ENCODE measurements at regions not wholly inside any gene's neighbourhood (a gene's known extent, or its start where the extent isn't known, plus 50 kb on each side); places are given as distances from the start of the nearest gene placed in this dataset.

- DNase-seq: no peak
These were observed 110.9 kb downstream of the FOXD1 start for GRCh38 chr5:73337586-73338255.

- no peak for DNase-seq
These were observed 112.2 kb downstream of the FOXD1 start for GRCh38 chr5:73336366-73336765.

GRCh38 chr5:73333944-73334703 lies 114.5 kb downstream of the FOXD1 start:
- DNase-seq: no peak

GRCh38 chr5:73330613-73331012 lies 118.0 kb downstream of the FOXD1 start:
- DNase-seq: no peak

- no peak for DNase-seq
These were observed 119.9 kb downstream of the FOXD1 start for GRCh38 chr5:73328640-73329039.

GRCh38 chr5:73327908-73328455 lies 120.6 kb downstream of the FOXD1 start:
- no peak for DNase-seq

- DNase-seq: no peak
These were observed 123.0 kb downstream of the FOXD1 start for GRCh38 chr5:73325546-73325945.

- no peak for DNase-seq
These were observed 125.1 kb downstream of the FOXD1 start for GRCh38 chr5:73323466-73323865.

- no peak for DNase-seq
These were observed 126.0 kb downstream of the FOXD1 start for GRCh38 chr5:73322437-73323076.

GRCh38 chr5:73321757-73322436 lies 126.7 kb downstream of the FOXD1 start:
- DNase-seq: no peak

GRCh38 chr5:73319036-73319435 lies 129.5 kb downstream of the FOXD1 start:
- no peak for DNase-seq

- DNase-seq: no peak
These were observed 130.3 kb downstream of the FOXD1 start for GRCh38 chr5:73318308-73318719.

- DNase-seq: no peak
These were observed 131.1 kb downstream of the FOXD1 start for GRCh38 chr5:73317523-73317922.

- DNase-seq: no peak
These were observed 134.0 kb downstream of the FOXD1 start for GRCh38 chr5:73314395-73315257.

GRCh38 chr5:73312872-73313510 lies 135.6 kb downstream of the FOXD1 start:
- DNase-seq: no peak

GRCh38 chr5:73312146-73312871 lies 136.3 kb downstream of the FOXD1 start:
- DNase-seq: peak; percentile 20

GRCh38 chr5:73311291-73312110 lies 137.1 kb downstream of the FOXD1 start:
- DNase-seq: no peak

- no peak for DNase-seq
These were observed 134.8 kb downstream of the TMEM174 start for GRCh38 chr5:73307645-73308355.

GRCh38 chr5:73306741-73307275 lies 133.8 kb downstream of the TMEM174 start:
- no peak for DNase-seq

All from CD4-positive, alpha-beta T cell treated with Interleukin-21 for 1 hour (primary cell).